ENCODE measurements at regions not wholly inside any gene's neighbourhood (a gene's known extent, or its start where the extent isn't known, plus 50 kb on each side); places are given as distances from the start of the nearest gene placed in this dataset.

DNA sequence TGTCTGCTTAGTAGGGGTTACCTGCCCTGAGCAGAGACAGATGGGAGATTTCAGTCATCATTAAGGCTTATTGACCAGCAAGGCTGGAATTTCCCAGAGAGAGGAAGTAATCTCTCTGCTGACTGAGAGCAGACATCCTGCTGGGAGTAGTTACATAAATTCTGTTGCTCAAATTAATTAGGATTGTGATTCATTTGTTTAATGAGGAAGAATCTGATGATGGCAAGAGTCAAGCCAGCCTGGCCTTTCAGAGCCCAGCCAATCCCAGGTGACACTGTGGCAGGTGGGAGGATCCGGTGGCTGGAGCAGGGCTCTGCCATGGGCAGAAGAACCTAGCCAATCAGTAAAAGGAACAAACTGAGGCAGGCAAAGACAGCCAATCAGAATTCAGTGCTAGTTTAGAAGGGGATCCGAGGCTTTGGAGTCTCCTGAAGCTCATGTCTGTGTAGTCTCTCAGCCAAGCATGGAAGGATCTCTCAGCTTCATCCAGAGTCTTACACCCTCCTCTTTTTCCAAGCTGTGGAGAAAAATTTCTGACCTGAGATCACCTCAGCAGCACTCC, 61.2 kb upstream of the CHST1 start:
- H3K36me3 ChIP-seq (ENCODE audit: control insufficient read depth in 1 of 2, insufficient read depth in 2 of 2, low read length in 2 of 2): no peaks in the 10 kb centered on the region
- no TSS peak for BruUV-seq (replicated peaks)
- POLR2A ChIA-PET: no interaction called here
- H3K4me2 ChIP-seq (ENCODE audit: low read length): no peak overlapping the region
- no peak overlapping the region for H3K4me3 ChIP-seq (replicated peaks in 1 of 2; ENCODE audit: low read depth in 1 of 2, low read length in 2 of 2)
- H3K4me1 ChIP-seq (ENCODE audit: control insufficient read depth in 1 of 2, insufficient read depth in 2 of 2, low read length in 2 of 2): no peaks in the 10 kb centered on the region
- intact Hi-C loops (cut with micrococcal nuclease): no loop called here
- H3K9ac ChIP-seq (ENCODE audit: low read length): no peak overlapping the region
- TF ChIP-seq ZBTB33 (IDR thresholded peaks at IDR 0.05; ENCODE audit: extremely low read depth, insufficient replicate concordance, low read length) (no peak), POLR2A (IDR thresholded peaks at IDR 0.05; ENCODE audit: borderline replicate concordance, extremely low read depth, insufficient read depth, insufficient read length) (no peak), ELF1 (IDR thresholded peaks at IDR 0.05; ENCODE audit: borderline replicate concordance, low read depth) (no peak), SP1 (IDR thresholded peaks at IDR 0.05; ENCODE audit: low read depth) (no peak)
- no peak; the same call in 1 of the 2 replicates for ATAC-seq
- no peaks in the 10 kb centered on the region for H4K20me1 ChIP-seq (ENCODE audit: insufficient read depth)
- peaks cover 5% of the 10 kb centered on the region; the same call in 1 of the 2 replicates for H3K27me3 ChIP-seq (ENCODE audit: insufficient read depth, low read length)
- no peak overlapping the region for H3K27ac ChIP-seq (ENCODE audit: low read depth, low read length)
- RAD21 ChIA-PET (ENCODE audit: low non-redundant PET in 1 of 2, low total read pairs in 2 of 2, uncharacterized antibody in 2 of 2, unreplicated experiment in 2 of 2): no interaction called here
- no peaks in the 10 kb centered on the region for H3K79me2 ChIP-seq (ENCODE audit: insufficient read depth, low read length)
- no peaks in the 10 kb centered on the region for H3K9me2 ChIP-seq (ENCODE audit: insufficient read depth)
- no peak overlapping the region for H2AFZ ChIP-seq (ENCODE audit: low read depth, low read length, poor library complexity, severe bottlenecking)
- DNase-seq (ENCODE audit: low read depth, low spot score): no peak
- H3K9me3 ChIP-seq (ENCODE audit: control insufficient read depth in 1 of 2, insufficient read depth in 1 of 2, low read depth in 1 of 2, low read length in 2 of 2): no peaks in the 10 kb centered on the region
- CTCF ChIA-PET: no interaction called here

DNA sequence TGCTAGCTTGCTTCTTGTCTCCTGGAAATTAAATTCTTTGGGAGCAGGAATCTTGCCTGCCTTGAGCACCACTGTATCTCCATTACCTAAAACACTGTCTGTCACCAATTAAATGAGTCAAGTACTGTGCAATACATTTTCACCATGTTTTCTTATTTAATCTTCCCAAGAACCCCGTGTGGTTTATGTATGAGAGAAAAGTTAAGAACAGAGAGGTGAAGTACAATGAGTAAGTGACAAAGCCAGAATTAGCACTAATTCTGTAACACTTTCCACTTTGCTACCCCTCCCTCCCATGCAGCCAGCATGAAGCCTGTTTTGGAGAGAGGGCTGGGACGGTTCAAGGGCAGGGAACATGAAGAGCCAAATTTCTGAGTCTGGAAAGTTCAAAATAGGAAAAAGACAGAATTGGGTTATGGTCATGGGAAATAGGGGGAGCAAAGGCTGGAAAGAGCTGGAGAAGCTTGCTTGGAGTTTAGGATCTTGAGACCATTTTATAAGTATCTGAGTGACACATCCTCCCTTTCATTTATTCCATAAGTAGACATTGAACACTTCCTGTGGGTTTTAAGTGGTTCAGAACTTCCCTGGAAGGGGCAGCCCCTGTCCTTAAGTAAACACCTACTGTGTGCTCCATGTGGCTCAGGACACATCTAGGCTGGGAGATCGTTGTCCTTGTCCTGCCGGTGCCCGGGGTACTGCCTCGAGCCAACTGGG, 60.5 kb upstream of the CHST1 start:
- ATAC-seq: no peak
- CTCF ChIA-PET: no interaction called here

More for the DNA sequence above, 60.5 kb upstream of the CHST1 start:
- no peak overlapping the region for H3K9ac ChIP-seq (ENCODE audit: low read length)
- H3K4me2 ChIP-seq (ENCODE audit: low read length): no peak overlapping the region
- no peaks in the 10 kb centered on the region for H3K9me2 ChIP-seq (ENCODE audit: insufficient read depth)
- H3K27me3 ChIP-seq (ENCODE audit: insufficient read depth, low read length): peaks cover 5% of the 10 kb centered on the region; the same call in 1 of the 2 replicates
- no peaks in the 10 kb centered on the region for H3K9me3 ChIP-seq (ENCODE audit: control insufficient read depth in 1 of 2, insufficient read depth in 1 of 2, low read depth in 1 of 2, low read length in 2 of 2)
- no peak overlapping the region for H3K4me3 ChIP-seq (replicated peaks in 1 of 2; ENCODE audit: low read depth in 1 of 2, low read length in 2 of 2)
- POLR2A ChIA-PET: no interaction called here
- H4K20me1 ChIP-seq (ENCODE audit: insufficient read depth): no peaks in the 10 kb centered on the region
- H2AFZ ChIP-seq (ENCODE audit: low read depth, low read length, poor library complexity, severe bottlenecking): no peak overlapping the region
- no peak for DNase-seq (ENCODE audit: low read depth, low spot score)
- TF ChIP-seq POLR2AphosphoS5 (IDR thresholded peaks at IDR 0.05; ENCODE audit: low read depth, low read length): no peak
- H3K4me1 ChIP-seq (ENCODE audit: control insufficient read depth in 1 of 2, insufficient read depth in 2 of 2, low read length in 2 of 2): no peaks in the 10 kb centered on the region
- BruUV-seq (replicated peaks): no TSS peak
- RAD21 ChIA-PET (ENCODE audit: low non-redundant PET in 1 of 2, low total read pairs in 2 of 2, uncharacterized antibody in 2 of 2, unreplicated experiment in 2 of 2): no interaction called here
- intact Hi-C loops (cut with micrococcal nuclease): no loop called here
- no peaks in the 10 kb centered on the region for H3K36me3 ChIP-seq (ENCODE audit: control insufficient read depth in 1 of 2, insufficient read depth in 2 of 2, low read length in 2 of 2)
- H3K79me2 ChIP-seq (ENCODE audit: insufficient read depth, low read length): no peaks in the 10 kb centered on the region
- H3K27ac ChIP-seq (ENCODE audit: low read depth, low read length): no peak overlapping the region
